Stimulated activated CD4-positive, alpha-beta T cell treated with anti-CD3 and anti-CD28 coated beads, Interleukin-1b, Interleukin-23, amount 100 ng/mL, for 24 hours (primary cell): ENCODE measurements at regions not wholly inside any gene's neighbourhood (a gene's known extent, or its start where the extent isn't known, plus 50 kb on each side); places are given as distances from the start of the nearest gene placed in this dataset.

Source experiments
- DNase-seq, 4 experiments: peaks; one replicate each; pipeline ENCODE4 v3.0.0-alpha.2; 2020; ENCODE audit warnings: low read depth in 4 of 4, low spot score in 1 of 4

- DNase-seq = no peak
These were observed 666.6 kb downstream of the SEMA5A start for GRCh38 chr5:8879248-8879647.

GRCh38 chr5:8884029-8884428 lies 661.8 kb downstream of the SEMA5A start:
- DNase-seq = no peak

GRCh38 chr5:8892926-8893325 lies 652.9 kb downstream of the SEMA5A start:
- no peak for DNase-seq

DNA sequence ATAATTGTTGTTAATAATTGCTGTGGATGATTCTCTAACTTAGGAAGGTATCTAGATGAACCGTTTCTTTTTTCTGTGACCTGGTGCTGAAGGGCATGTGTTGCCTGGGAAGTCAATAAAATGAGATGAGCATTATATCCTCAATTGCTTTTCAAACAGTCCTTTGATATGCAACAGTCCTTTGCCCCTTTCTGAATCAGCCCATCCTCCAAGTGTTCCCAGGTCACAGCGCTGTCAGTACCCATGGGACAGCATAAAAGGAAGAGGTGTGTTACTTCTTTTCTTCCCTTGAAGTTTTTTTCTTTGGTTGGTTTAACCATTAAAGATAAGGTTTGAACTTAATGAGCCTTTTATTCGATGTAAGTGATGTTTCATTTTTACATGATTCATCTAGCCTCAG lies 651.8 kb downstream of the SEMA5A start:
- no peak for DNase-seq

DNA sequence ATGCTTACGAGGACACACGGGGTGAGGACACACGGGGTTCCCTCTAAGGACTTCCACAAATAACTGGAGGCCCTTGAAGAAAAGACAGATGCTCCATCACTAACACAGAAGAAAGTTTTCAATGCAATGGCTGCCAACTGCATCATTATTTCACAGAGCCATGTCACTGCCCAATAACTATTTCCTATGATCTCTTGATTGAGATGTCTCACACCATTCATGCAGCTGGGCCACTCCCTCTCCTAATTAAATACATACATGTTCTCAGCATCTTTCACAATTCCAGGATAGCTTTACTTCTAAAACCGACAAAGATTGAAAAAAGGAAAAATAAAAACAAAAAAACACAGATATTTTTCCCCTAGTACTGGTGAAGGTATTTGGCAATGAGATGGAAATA lies 650.8 kb downstream of the SEMA5A start:
- DNase-seq = no peak

GRCh38 chr5:8895599-8895998 lies 650.3 kb downstream of the SEMA5A start:
- DNase-seq = no peak

- no peak for DNase-seq
These were observed 648.6 kb downstream of the SEMA5A start for GRCh38 chr5:8897316-8897715.

- no peak for DNase-seq
These were observed 640.9 kb downstream of the SEMA5A start for GRCh38 chr5:8905021-8905420.

- no peak for DNase-seq
These were observed 639.4 kb downstream of the SEMA5A start for GRCh38 chr5:8906303-8906967.

- DNase-seq = no peak
These were observed 638.6 kb downstream of the SEMA5A start for GRCh38 chr5:8907168-8907868.

GRCh38 chr5:8908055-8908683 lies 637.7 kb downstream of the SEMA5A start:
- DNase-seq = no peak

DNA sequence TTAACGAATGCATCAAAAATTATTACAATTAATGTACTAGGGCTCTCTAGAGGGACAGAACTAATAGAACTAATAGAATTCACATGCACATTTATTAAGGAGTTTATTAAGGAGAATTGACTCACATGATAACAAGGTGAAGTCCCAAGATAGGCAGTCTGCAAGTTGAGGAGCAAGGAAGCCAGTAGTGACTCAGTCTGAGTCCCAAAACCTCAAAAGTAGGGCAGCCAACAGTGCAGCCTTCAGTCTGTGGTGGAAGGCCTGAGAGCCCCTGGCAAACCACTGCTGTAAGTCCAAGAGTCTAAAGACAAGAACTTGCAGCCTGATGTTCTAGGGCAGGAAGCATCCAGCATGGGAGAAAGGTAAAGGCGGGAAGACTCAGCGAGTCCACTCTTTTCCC lies 633.8 kb downstream of the SEMA5A start:
- DNase-seq = no peak

DNA sequence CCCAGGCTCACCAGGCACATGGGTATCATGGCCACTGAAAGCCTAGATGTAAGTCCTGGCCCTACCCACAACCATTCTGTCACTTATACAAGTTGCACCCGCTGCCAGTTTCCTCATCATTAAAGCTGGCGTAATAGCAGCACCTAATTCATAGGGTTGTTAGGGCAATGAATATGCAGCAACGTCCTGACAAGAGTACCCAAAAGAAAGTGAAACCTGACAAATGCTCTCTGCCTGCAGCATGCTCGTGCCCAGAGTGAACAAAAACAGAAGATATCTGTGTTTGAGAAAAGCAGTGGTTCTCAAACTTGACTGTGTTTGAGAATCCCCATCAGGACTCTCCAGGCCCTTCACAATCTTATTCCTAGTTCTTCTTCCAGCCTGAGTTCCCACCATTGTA lies 632.4 kb downstream of the SEMA5A start:
- no peak for DNase-seq

- no peak for DNase-seq
These were observed 626.8 kb downstream of the SEMA5A start for GRCh38 chr5:8919096-8919495.

DNA sequence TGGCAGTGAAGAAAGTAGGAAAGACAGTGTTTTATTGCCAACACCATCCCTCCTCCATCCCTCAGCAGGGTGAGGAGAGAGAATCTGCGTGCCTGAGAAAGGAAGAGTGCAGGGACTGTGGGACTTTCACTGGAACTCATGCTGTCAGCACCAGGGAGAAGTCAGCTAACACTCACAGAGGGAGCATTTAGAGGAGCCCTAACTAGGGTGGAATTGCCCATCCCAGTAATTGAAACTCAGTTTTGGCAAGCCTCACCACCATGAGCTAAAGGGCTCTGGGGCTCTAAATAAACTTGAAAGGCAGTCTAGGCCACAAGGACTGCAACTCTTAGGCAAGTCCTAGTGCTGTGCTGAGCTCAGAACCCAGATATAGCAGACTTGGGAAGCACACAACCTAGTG lies 622.3 kb downstream of the SEMA5A start:
- DNase-seq = no peak

GRCh38 chr5:8924054-8924793 lies 621.7 kb downstream of the SEMA5A start:
- no peak for DNase-seq

- DNase-seq = no peak
These were observed 615.9 kb downstream of the SEMA5A start for GRCh38 chr5:8930021-8930420.

DNA sequence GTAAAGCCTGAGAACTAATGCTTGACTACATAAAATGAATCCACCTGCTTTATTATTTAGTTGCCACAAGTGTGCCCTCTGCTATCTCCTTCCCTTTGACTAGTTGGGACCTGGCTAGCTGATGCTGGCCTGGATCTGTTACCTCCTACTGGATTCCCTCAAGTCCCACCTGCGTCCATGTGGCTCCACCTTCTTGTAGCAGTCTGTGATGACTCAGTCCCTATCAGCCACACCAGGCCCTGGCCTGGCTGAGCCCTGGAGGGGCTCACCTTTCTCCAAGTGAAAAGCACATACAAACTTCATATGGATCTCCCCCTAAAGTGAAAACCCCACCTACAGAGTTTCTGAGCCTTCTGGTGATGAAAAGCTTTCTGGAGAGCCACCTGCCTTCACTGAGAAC lies 611.4 kb downstream of the SEMA5A start:
- no peak for DNase-seq

DNA sequence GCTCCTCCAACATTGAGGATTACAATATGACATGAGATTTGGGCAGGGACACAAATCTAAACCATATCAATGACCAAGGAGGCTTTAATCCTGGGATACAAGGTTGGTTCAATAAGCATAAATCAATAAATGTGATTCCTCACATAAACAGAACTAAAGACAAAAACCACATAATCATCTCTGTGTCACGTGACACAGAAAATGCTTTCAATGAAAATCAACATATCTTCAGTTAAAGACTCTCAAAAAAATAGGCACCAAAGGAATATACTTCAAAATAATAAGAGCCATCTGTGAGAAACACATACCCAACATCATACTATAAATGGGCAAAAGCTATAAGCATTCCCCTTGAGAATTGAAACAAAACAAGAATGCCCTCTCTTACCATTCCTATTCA lies 604.9 kb downstream of the SEMA5A start:
- no peak for DNase-seq

DNA sequence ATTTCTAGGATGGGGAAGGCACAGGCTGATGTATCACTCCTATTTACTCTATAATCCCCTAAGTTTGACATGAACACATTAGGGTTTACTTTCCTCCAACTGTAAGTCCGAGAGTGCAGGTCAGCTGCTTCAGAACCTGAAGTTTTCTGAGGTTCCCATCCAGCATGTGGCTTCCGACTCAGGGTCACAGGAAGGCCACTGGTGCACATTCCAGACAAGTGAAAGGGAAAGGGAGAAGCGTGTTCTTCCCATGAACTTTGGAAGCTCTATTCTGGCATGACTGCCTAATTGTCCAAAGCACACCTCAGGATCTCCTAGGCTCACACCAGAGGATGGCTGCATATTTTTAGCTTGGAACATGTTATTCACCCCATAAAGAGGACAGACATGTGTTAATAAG lies 602.6 kb downstream of the SEMA5A start:
- no peak for DNase-seq

DNA sequence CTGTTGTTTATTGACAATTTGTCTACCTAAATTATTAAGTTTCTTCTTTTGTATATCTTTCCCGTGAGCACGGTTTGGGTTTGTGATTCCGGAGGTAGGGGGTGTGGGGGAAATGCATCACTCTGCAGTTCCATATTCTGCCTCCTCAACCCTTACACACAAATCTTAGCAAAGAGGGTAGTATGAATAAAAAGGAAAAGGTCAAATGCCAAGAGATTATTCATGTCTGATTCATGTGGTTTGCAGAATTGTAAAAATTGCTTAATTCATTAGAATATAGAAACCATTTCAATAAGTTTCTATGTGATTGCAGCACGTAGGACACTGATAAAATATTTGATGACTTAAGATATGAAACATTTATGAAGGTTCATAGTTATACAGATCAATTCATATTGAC lies 601.9 kb downstream of the SEMA5A start:
- DNase-seq = no peak

DNA sequence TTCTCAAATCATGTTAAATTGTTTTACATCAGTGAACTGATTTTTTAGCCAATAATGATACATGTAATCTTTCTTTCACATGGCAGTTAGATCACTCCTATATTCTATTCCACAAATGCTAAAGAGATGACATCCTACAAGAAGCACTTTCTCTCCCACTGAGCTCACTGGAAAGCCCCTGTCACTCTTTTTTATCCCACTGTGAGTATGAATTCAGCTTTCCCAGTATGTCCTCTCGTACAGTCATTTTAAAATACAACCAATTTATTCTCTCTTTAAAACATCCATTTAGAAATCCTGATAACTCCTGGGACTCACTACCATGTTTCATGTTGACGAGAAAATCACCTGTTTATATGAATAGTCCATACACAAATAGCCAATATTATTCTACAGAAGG lies 599.9 kb downstream of the SEMA5A start:
- no peak for DNase-seq
